ENCODE measurements at regions not wholly inside any gene's neighbourhood (a gene's known extent, or its start where the extent isn't known, plus 50 kb on each side); places are given as distances from the start of the nearest gene placed in this dataset.

GRCh38 chr3:161444694-161445077 is 51.9 kb upstream of the OTOL1 start:
- no peak for FAIRE-seq

GRCh38 chr3:161443921-161444693 is 52.5 kb upstream of the OTOL1 start:
- DNase-seq (ENCODE audit: insufficient read length, low spot score) (no peak), FAIRE-seq (no peak)

More at GRCh38 chr3:161444694-161445077, 51.9 kb upstream of the OTOL1 start:
- no peak for DNase-seq (ENCODE audit: insufficient read length, low spot score)

GRCh38 chr3:161430307-161430706 is 59.0 kb upstream of the SPTSSB start:
- FAIRE-seq, result no peak
- no peak for DNase-seq (ENCODE audit: insufficient read length, low spot score)

GRCh38 chr3:161427347-161427746 is 56.0 kb upstream of the SPTSSB start:
- FAIRE-seq, result no peak
- no peak for DNase-seq (ENCODE audit: insufficient read length, low spot score)

- DNase-seq (ENCODE audit: insufficient read length, low spot score) (no peak), FAIRE-seq (no peak)
These were observed 55.4 kb upstream of the SPTSSB start for GRCh38 chr3:161426758-161427157.

GRCh38 chr3:161423911-161424522 is 52.7 kb upstream of the SPTSSB start:
- DNase-seq (ENCODE audit: insufficient read length, low spot score) (peak; percentile 48), FAIRE-seq (no peak)

GRCh38 chr3:161422171-161422700 is 50.9 kb upstream of the SPTSSB start:
- no peak for DNase-seq (ENCODE audit: insufficient read length, low spot score)

More at GRCh38 chr3:161422171-161422700, 50.9 kb upstream of the SPTSSB start:
- FAIRE-seq, result no peak

Measured in HTR-8/SVneo (cell line).